ENCODE measurements at regions not wholly inside any gene's neighbourhood (a gene's known extent, or its start where the extent isn't known, plus 50 kb on each side); places are given as distances from the start of the nearest gene placed in this dataset.
A peak's percentile ranks its signal among the peaks of the same experiment; 100 is the strongest.

DNA sequence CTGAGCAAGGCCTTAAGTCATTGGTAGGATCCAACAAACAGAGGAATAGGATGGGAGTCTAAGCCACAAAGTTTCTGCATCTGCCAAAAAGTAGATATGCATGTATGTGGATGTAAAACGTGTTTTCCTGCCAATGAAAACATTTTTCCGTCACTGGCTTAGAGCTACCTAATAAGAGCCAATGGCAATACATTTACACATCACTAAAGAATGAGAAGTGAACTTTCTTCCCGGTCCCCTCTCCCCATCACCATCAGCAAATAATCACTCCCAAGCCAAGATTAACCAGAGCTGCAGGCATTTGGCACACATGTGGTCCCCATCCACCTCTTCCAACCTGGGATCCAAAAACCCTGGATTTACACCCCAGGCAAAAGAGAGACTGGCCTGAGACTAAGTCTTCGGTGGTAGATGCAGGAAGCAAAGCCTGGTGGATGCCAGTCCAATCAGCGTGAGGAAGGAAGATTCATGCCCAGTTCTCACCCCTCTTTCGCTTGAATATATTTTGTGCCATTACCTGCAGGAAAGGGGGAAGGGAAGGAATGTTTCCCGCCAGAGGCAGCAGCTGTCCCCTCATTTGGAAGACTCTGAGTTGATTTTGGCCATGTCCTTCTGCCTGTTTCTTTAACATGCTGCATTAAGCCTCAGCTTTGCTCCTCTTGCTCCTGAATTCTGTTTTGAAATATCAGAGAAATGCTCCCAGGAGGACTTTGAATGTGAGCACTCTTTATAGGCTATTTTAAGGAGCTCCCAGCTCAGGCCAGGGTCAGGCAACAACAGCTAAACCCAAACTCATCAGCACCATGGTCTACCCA lies 131.4 kb downstream of the CHIC2 start:
- in situ Hi-C loops (cut with HindIII; ENCODE audit: low pct_ligation_motif_present, low sequenced_read_pairs) = no loop called here
- TF ChIP-seq, protein P1, sequence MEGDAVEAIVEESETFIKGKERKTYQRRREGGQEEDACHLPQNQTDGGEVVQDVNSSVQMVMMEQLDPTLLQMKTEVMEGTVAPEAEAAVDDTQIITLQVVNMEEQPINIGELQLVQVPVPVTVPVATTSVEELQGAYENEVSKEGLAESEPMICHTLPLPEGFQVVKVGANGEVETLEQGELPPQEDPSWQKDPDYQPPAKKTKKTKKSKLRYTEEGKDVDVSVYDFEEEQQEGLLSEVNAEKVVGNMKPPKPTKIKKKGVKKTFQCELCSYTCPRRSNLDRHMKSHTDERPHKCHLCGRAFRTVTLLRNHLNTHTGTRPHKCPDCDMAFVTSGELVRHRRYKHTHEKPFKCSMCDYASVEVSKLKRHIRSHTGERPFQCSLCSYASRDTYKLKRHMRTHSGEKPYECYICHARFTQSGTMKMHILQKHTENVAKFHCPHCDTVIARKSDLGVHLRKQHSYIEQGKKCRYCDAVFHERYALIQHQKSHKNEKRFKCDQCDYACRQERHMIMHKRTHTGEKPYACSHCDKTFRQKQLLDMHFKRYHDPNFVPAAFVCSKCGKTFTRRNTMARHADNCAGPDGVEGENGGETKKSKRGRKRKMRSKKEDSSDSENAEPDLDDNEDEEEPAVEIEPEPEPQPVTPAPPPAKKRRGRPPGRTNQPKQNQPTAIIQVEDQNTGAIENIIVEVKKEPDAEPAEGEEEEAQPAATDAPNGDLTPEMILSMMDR (IDR thresholded peaks at IDR 0.05; ENCODE audit: low read depth, low read length, missing control alignments) = no peak
- Histone ChIP-seq H3K27me3 (replicated peaks) (no peaks in the 10 kb centered on the region), H3K36me3 (replicated peaks) (no peaks in the 10 kb centered on the region), H3K27ac (no peak overlapping the region), H3K4me3 (ENCODE audit: low read depth, low read length) (no peak overlapping the region)
- DNase-seq = peak; percentile 95

DNA sequence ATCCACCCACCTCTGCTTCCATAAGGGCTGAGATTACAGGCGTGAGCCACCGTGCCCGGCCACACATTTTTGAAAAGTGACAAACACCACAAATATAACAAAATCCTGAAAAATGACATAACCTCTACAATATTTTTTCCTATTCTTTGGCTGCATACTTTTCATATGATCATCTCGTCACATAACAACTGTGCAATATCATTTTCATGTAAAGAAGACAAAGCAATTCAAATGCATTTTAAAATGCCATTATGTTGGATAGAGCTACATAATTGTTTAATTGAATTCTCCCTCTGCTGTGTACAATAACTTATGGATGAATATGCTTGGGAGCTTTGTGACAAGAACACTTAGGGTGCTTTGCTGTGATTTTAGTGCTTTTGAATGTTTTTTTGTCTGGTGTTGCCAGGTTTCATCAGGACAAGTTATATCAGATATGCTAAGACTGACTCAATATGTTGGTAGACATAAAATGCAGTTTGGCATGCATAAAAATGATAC lies 132.9 kb downstream of the CHIC2 start:
- TF ChIP-seq, protein P1 (IDR thresholded peaks at IDR 0.05; ENCODE audit: low read depth, low read length, missing control alignments) = no peak
- H3K27me3 ChIP-seq (replicated peaks) = no peaks in the 10 kb centered on the region
- in situ Hi-C loops (cut with HindIII; ENCODE audit: low pct_ligation_motif_present, low sequenced_read_pairs) = no loop called here
- H3K27ac ChIP-seq = peak overlapping the region; percentile 11
- no peaks in the 10 kb centered on the region for H3K36me3 ChIP-seq (replicated peaks)
- DNase-seq = peak; percentile 37
- H3K4me3 ChIP-seq (ENCODE audit: low read depth, low read length) = no peak overlapping the region

DNA sequence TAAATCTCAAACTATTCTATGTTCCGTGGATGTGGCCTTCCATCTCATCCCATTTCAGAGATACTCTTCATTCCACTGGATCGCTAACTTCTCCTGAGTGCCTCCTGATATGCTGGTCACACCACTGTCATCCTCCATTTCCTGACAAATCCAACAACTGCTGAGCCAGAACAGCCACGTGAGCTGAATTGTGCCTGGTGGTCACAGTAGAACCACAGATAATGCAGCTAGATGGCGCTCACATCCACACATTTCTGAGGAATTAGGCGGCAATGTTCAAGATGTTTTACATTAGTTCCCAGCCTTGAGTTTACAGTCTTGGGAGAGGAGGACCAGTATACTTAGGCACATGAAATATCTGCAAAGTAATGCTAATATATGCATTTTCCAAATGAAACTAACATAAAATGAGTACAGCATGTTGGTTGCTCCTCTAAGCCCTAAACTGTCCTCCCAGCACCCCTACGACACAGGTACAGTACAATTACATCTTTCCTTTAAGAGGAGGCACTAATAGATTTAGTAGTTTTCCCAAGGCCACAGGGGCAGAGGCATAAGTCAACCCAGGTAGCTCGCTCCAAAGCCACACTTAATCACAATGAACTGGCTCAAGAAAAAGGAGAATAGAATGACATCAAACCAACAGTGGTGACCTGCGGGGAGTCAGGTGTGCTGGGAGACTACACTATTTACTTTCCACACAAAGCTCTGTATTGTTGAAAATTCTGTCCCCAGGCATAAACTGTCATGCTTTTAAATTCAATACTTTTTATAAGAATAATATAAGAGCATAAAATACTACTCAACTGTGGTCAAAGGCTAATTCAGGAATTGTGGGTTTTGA lies 134.2 kb downstream of the CHIC2 start:
- peak; percentile 88 for DNase-seq
- in situ Hi-C loops (cut with HindIII; ENCODE audit: low pct_ligation_motif_present, low sequenced_read_pairs) = no loop called here
- H3K36me3 ChIP-seq (replicated peaks) = no peaks in the 10 kb centered on the region
- H3K4me3 ChIP-seq (ENCODE audit: low read depth, low read length) = no peak overlapping the region
- TF ChIP-seq, protein P1 (IDR thresholded peaks at IDR 0.05; ENCODE audit: low read depth, low read length, missing control alignments) = peak; percentile 83
- H3K27me3 ChIP-seq (replicated peaks) = no peaks in the 10 kb centered on the region
- no peak overlapping the region for H3K27ac ChIP-seq

DNA sequence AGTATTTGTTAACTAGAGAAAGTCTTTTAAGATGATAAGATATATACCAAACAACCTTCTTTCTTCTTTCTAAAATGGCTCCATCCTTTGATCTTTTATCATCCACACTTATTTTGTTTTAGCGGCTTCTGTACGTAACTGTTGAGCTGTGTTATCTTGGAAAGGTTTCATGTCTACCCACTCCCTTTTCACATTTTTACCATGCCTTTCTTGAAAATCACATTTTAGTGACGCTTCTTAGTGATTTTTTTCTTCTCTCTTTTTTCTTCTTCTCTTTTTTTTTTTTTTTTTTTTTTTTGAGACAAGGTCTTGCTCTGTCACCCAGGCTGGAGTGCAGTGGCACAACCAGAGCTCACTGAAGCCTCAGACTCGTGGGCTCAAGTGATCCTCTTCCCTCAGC lies 135.1 kb downstream of the CHIC2 start:
- no peak overlapping the region for H3K27ac ChIP-seq
- no peak for DNase-seq
- in situ Hi-C loops (cut with HindIII; ENCODE audit: low pct_ligation_motif_present, low sequenced_read_pairs) = no loop called here
- H3K4me3 ChIP-seq (ENCODE audit: low read depth, low read length) = no peak overlapping the region
- TF ChIP-seq, protein P1 (IDR thresholded peaks at IDR 0.05; ENCODE audit: low read depth, low read length, missing control alignments) = no peak
- no peaks in the 10 kb centered on the region for H3K27me3 ChIP-seq (replicated peaks)
- no peaks in the 10 kb centered on the region for H3K36me3 ChIP-seq (replicated peaks)

DNA sequence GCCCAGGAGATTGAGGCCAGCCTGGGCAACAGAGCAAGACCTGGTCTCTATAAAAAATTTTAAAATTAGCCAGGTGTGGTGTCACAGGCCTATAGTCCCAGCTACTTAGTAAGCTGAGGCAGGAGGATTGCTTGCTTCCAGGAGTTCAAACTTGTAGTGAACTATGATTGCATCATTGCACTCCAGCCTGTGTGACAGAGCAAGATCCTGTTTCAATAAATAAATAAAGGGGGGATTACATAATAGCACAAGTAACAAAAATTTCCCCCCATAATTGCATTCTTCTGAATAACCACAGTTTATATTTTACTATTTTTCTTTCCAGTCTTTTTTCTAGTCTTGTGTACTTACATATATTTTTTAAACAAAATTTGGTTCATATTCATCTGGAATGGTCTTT lies 135.6 kb downstream of the CHIC2 start:
- TF ChIP-seq, protein P1 (IDR thresholded peaks at IDR 0.05; ENCODE audit: low read depth, low read length, missing control alignments) = no peak
- in situ Hi-C loops (cut with HindIII; ENCODE audit: low pct_ligation_motif_present, low sequenced_read_pairs) = no loop called here
- no peak for DNase-seq
- H3K27me3 ChIP-seq (replicated peaks) = no peaks in the 10 kb centered on the region
- no peak overlapping the region for H3K4me3 ChIP-seq (ENCODE audit: low read depth, low read length)
- no peak overlapping the region for H3K27ac ChIP-seq
- H3K36me3 ChIP-seq (replicated peaks) = no peaks in the 10 kb centered on the region

Measured in brain microvascular endothelial cell (primary cell).